CD14-positive monocyte (primary cell): ENCODE measurements at regions not wholly inside any gene's neighbourhood (a gene's known extent, or its start where the extent isn't known, plus 50 kb on each side); places are given as distances from the start of the nearest gene placed in this dataset.

ENCODE experiments used
- DNase-seq, 3 donors: peaks; one replicate each; pipeline ENCODE4 v3.0.0-alpha.2; 2011 to 2022
- H2AFZ ChIP-seq: 2 replicates; pipeline ENCODE4 v1.6.0; 2012; ENCODE audit warnings: mild to moderate bottlenecking, low read depth, low read length, inconsistent platforms; ENCODE audit not compliant: insufficient read depth, poor library complexity, severe bottlenecking
- H3K27ac ChIP-seq, 2 donors: 1 replicate in 1 of 2; 2 replicates in 1 of 2; pipeline ENCODE4 v1.5.1; 2012 to 2013; ENCODE audit warnings: low read length in 2 of 2, control low read depth in 1 of 2, inconsistent platforms in 1 of 2, low read depth in 1 of 2, mild to moderate bottlenecking in 1 of 2
- H3K27me3 ChIP-seq, 2 donors: one replicate each; pipeline versions ENCODE4 v1.6.0 to v1.6.1; 2011 to 2013; ENCODE audit warnings: low read length in 2 of 2; ENCODE audit not compliant: control insufficient read depth in 2 of 2, insufficient read depth in 2 of 2
- H3K36me3 ChIP-seq, 2 donors: replicated peaks in 1 of 2; 1 replicate in 1 of 2; 2 replicates in 1 of 2; pipeline versions ENCODE4 v1.5.1 to v1.6.1; 2012 to 2013; ENCODE audit warnings: low read length in 2 of 2, control low read depth in 1 of 2, inconsistent platforms in 1 of 2, mild to moderate bottlenecking in 1 of 2; ENCODE audit not compliant: insufficient read depth in 2 of 2, control insufficient read depth in 1 of 2
- H3K4me1 ChIP-seq, 2 donors: 1 replicate in 1 of 2; 2 replicates in 1 of 2; pipeline versions ENCODE4 v1.5.1 to v1.6.1; 2012 to 2013; ENCODE audit warnings: low read length in 2 of 2, control low read depth in 1 of 2, inconsistent platforms in 1 of 2, mild to moderate bottlenecking in 1 of 2, moderate library complexity in 1 of 2; ENCODE audit not compliant: insufficient read depth in 2 of 2, control insufficient read depth in 1 of 2
- H3K4me2 ChIP-seq: replicated peaks from 2 replicates; pipeline ENCODE3; 2012; ENCODE audit warnings: low read length, moderate library complexity, mild to moderate bottlenecking; ENCODE audit not compliant: poor library complexity, severe bottlenecking; ENCODE audit errors: extremely low read depth
- H3K4me3 ChIP-seq, 3 experiments: fragments of 200-600 bp in 1 of 3; sonication (generic) in 1 of 3; replicated peaks in 1 of 3; 1 replicate in 2 of 3; 2 replicates in 1 of 3; pipeline ENCODE4 v1.5.1; 2011 to 2013; ENCODE audit warnings: low read length in 3 of 3, mild to moderate bottlenecking in 3 of 3, control low read depth in 2 of 3, low read depth in 2 of 3, inconsistent platforms in 1 of 3, moderate library complexity in 1 of 3
- H3K79me2 ChIP-seq: 2 replicates; pipeline ENCODE4 v1.6.0; 2012; ENCODE audit warnings: mild to moderate bottlenecking, control low read depth, inconsistent platforms, low read length, moderate library complexity; ENCODE audit not compliant: insufficient read depth
- H3K9ac ChIP-seq: 2 replicates; pipeline ENCODE4 v1.6.0; 2017; ENCODE audit warnings: low read length, mild to moderate bottlenecking; ENCODE audit not compliant: insufficient read depth, poor library complexity, severe bottlenecking
- H3K9me3 ChIP-seq, 2 donors: replicated peaks in 1 of 2; 1 replicate in 1 of 2; 2 replicates in 1 of 2; pipeline versions ENCODE4 v1.5.1 to v1.6.1; 2012 to 2013; ENCODE audit warnings: low read length in 2 of 2, control low read depth in 1 of 2; ENCODE audit not compliant: control insufficient read depth in 1 of 2, insufficient read depth in 1 of 2
- H4K20me1 ChIP-seq: 2 replicates; pipeline ENCODE4 v1.6.0; 2012; ENCODE audit warnings: mild to moderate bottlenecking, low read length, control low read depth, moderate library complexity; ENCODE audit not compliant: insufficient read depth
- H3K27ac Mint-ChIP-seq, 7 donors: one replicate each; pipeline ENCODE4 v1.8.0; 2020; ENCODE audit warnings: mild to moderate bottlenecking in 7 of 7, mixed read lengths in 7 of 7, moderate library complexity in 6 of 7, inconsistent platforms in 2 of 7
- H3K27me3 Mint-ChIP-seq, 3 donors: one replicate each; pipeline ENCODE4 v1.8.0; 2021 to 2022; ENCODE audit warnings: low read depth in 3 of 3, mild to moderate bottlenecking in 3 of 3, mixed read lengths in 3 of 3, moderate library complexity in 3 of 3, inconsistent platforms in 1 of 3
- H3K36me3 Mint-ChIP-seq, 2 donors: one replicate each; pipeline ENCODE4 v1.8.0; 2020; ENCODE audit warnings: mixed read lengths in 2 of 2, inconsistent platforms in 1 of 2, mild to moderate bottlenecking in 1 of 2
- H3K4me1 Mint-ChIP-seq: one replicate; pipeline ENCODE4 v1.8.0; 2020; ENCODE audit warnings: mild to moderate bottlenecking, mixed read lengths
- H3K4me3 Mint-ChIP-seq, 2 donors: one replicate each; pipeline ENCODE4 v1.8.0; 2020; ENCODE audit warnings: mild to moderate bottlenecking in 2 of 2, mixed read lengths in 2 of 2, moderate library complexity in 1 of 2
- H3K9me3 Mint-ChIP-seq, 7 donors: one replicate each; pipeline ENCODE4 v1.8.0; 2020 to 2022; ENCODE audit warnings: mixed read lengths in 7 of 7, mild to moderate bottlenecking in 6 of 7, moderate library complexity in 6 of 7, inconsistent platforms in 2 of 7
- CTCF ChIP-seq: fragments of 200-600 bp; IDR thresholded peaks from one replicate; pipeline ENCODE4 v1.8.0; 2022; ENCODE audit warnings: antibody characterized with exemption, mild to moderate bottlenecking
- WGBS: methylation state at CpG from one replicate; pipeline ENCODE4 v1.1.5; 2013; ENCODE audit warnings: missing lambda C conversion rate; ENCODE audit not compliant: insufficient coverage; 5-methylcytosine and 5-hydroxymethylcytosine counted together
- intact Hi-C, 2 donors: fragments of 100-400 bp; cut with micrococcal nuclease; formaldehyde crosslinking; loops; one replicate each; pipeline versions ENCODE4 v1.15.0 to v1.15.1; 2023

- Histone ChIP-seq H3K4me2 (no peak overlapping the region), H3K36me3 (no peaks in the 10 kb centered on the region), H3K27ac (no peak overlapping the region), H3K27me3 (peaks cover 13 to 29% of the 10 kb centered on the region in 2 donors), H3K9ac (no peak overlapping the region), H3K4me3 (no peak overlapping the region), H3K4me1 (no peaks in the 10 kb centered on the region), H3K79me2 (no peaks in the 10 kb centered on the region), H3K9me3 (peaks cover 0 to 7% of the 10 kb centered on the region in 2 donors), H2AFZ (no peak overlapping the region), H4K20me1 (no peaks in the 10 kb centered on the region)
- H3K36me3 Mint-ChIP-seq = no peaks in the 10 kb centered on the region
- H3K9me3 Mint-ChIP-seq = peaks cover 3 to 11% (median 8%) of the 10 kb centered on the region in 7 donors
- intact Hi-C loops = no loop called here
- peak overlapping the region in 1 of 7 donors; percentile 62 for H3K27ac Mint-ChIP-seq
- peak overlapping the region in 1 of 2 donors; percentile 74 for H3K4me3 Mint-ChIP-seq
- no peaks in the 10 kb centered on the region for H3K4me1 Mint-ChIP-seq
- TF ChIP-seq CTCF = no peak
- WGBS = 5% methylated on average over 30 of the region's 33 CpGs
- H3K27me3 Mint-ChIP-seq = peaks cover 17 to 27% (median 25%) of the 10 kb centered on the region in 3 donors
- DNase-seq = no peak
These were observed 849.1 kb upstream of the RBFOX1 start for GRCh38 chr16:6483469-6484033.

- Mint-ChIP-seq H3K4me3 (peak overlapping the region in 1 of 2 donors; percentile 74), H3K9me3 (peaks cover 3 to 11% (median 8%) of the 10 kb centered on the region in 7 donors), H3K27ac (no peak overlapping the region), H3K36me3 (no peaks in the 10 kb centered on the region), H3K4me1 (no peaks in the 10 kb centered on the region), H3K27me3 (peaks cover 17 to 27% (median 25%) of the 10 kb centered on the region in 3 donors)
- H3K4me1 ChIP-seq = no peaks in the 10 kb centered on the region
- no peak for TF ChIP-seq CTCF
- no peaks in the 10 kb centered on the region for H3K36me3 ChIP-seq
- no peak overlapping the region for H3K9ac ChIP-seq
- 11% methylated on average over 65 of the region's 65 CpGs for WGBS
- no peak overlapping the region for H2AFZ ChIP-seq
- peaks cover 0 to 7% of the 10 kb centered on the region in 2 donors for H3K9me3 ChIP-seq
- no peaks in the 10 kb centered on the region for H4K20me1 ChIP-seq
- peaks cover 13 to 29% of the 10 kb centered on the region in 2 donors for H3K27me3 ChIP-seq
- DNase-seq = no peak
- intact Hi-C loops = no loop called here
- no peak overlapping the region for H3K4me2 ChIP-seq
- no peak overlapping the region for H3K27ac ChIP-seq
- no peaks in the 10 kb centered on the region for H3K79me2 ChIP-seq
- H3K4me3 ChIP-seq = no peak overlapping the region
These were observed 849.8 kb upstream of the RBFOX1 start for GRCh38 chr16:6482696-6483468.
